ENCODE measurements at regions not wholly inside any gene's neighbourhood (a gene's known extent, or its start where the extent isn't known, plus 50 kb on each side); places are given as distances from the start of the nearest gene placed in this dataset.
A peak's percentile ranks its signal among the peaks of the same experiment; 100 is the strongest.

GRCh38 chr5:125868036-125868435, 555.2 kb upstream of the GRAMD2B start:
- no peak for TF ChIP-seq FOXM1 (IDR thresholded peaks at IDR 0.05; ENCODE audit: borderline replicate concordance, low read depth)
- no peak for TF ChIP-seq CREB1 (IDR thresholded peaks at IDR 0.05; ENCODE audit: low read depth)
- TF ChIP-seq NFIC (IDR thresholded peaks at IDR 0.05): no peak
- no peak for TF ChIP-seq TEAD4 (IDR thresholded peaks at IDR 0.05)
- TF ChIP-seq RAD21 (IDR thresholded peaks at IDR 0.05; ENCODE audit: low read depth): no peak
- TF ChIP-seq, protein P1, sequence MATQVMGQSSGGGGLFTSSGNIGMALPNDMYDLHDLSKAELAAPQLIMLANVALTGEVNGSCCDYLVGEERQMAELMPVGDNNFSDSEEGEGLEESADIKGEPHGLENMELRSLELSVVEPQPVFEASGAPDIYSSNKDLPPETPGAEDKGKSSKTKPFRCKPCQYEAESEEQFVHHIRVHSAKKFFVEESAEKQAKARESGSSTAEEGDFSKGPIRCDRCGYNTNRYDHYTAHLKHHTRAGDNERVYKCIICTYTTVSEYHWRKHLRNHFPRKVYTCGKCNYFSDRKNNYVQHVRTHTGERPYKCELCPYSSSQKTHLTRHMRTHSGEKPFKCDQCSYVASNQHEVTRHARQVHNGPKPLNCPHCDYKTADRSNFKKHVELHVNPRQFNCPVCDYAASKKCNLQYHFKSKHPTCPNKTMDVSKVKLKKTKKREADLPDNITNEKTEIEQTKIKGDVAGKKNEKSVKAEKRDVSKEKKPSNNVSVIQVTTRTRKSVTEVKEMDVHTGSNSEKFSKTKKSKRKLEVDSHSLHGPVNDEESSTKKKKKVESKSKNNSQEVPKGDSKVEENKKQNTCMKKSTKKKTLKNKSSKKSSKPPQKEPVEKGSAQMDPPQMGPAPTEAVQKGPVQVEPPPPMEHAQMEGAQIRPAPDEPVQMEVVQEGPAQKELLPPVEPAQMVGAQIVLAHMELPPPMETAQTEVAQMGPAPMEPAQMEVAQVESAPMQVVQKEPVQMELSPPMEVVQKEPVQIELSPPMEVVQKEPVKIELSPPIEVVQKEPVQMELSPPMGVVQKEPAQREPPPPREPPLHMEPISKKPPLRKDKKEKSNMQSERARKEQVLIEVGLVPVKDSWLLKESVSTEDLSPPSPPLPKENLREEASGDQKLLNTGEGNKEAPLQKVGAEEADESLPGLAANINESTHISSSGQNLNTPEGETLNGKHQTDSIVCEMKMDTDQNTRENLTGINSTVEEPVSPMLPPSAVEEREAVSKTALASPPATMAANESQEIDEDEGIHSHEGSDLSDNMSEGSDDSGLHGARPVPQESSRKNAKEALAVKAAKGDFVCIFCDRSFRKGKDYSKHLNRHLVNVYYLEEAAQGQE (IDR thresholded peaks at IDR 0.05; ENCODE audit: low read depth): no peak
- TF ChIP-seq, protein P2, sequence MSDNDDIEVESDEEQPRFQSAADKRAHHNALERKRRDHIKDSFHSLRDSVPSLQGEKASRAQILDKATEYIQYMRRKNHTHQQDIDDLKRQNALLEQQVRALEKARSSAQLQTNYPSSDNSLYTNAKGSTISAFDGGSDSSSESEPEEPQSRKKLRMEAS (IDR thresholded peaks at IDR 0.05): no peak
- no peak for TF ChIP-seq TCF12 (IDR thresholded peaks at IDR 0.05; ENCODE audit: low read depth)
- TF ChIP-seq EP300 (IDR thresholded peaks at IDR 0.05; ENCODE audit: borderline replicate concordance): no peak
- no peak for TF ChIP-seq CEBPB (IDR thresholded peaks at IDR 0.05)
- no peak for TF ChIP-seq EGR1 (IDR thresholded peaks at IDR 0.05)
- TF ChIP-seq YY1 (IDR thresholded peaks at IDR 0.05; ENCODE audit: low read depth): no peak
- no peak for TF ChIP-seq ZBTB7A (IDR thresholded peaks at IDR 0.05; ENCODE audit: low read depth)
- TF ChIP-seq, protein P3, sequence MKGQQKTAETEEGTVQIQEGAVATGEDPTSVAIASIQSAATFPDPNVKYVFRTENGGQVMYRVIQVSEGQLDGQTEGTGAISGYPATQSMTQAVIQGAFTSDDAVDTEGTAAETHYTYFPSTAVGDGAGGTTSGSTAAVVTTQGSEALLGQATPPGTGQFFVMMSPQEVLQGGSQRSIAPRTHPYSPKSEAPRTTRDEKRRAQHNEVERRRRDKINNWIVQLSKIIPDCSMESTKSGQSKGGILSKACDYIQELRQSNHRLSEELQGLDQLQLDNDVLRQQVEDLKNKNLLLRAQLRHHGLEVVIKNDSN (IDR thresholded peaks at IDR 0.05): no peak
- no peak for TF ChIP-seq TAF1 (IDR thresholded peaks at IDR 0.05; ENCODE audit: low read depth)

DNA sequence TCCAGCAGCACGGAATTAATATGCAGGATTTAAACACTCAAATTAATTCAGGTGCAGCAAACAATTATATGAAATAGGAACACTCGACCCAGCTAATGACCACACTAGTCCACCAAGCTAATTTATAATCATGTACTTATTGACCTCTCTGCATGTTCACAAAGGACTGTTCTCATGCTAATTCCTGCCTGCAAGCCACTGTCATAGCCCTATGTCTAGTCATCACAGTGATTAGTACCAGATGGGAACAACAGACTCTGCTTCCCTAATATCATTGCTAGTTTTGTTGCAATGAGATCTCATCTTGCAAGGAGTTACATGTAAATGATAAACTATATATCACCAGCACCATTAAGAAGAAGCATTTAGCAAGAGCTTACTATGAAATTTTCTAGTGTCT, 553.0 kb upstream of the GRAMD2B start:
- TF ChIP-seq, protein P1 (IDR thresholded peaks at IDR 0.05; ENCODE audit: low read depth): no peak
- TF ChIP-seq, protein P2 (IDR thresholded peaks at IDR 0.05): no peak
- no peak for TF ChIP-seq TAF1 (IDR thresholded peaks at IDR 0.05; ENCODE audit: low read depth)
- TF ChIP-seq, protein P3 (IDR thresholded peaks at IDR 0.05): no peak
- TF ChIP-seq NFIC (IDR thresholded peaks at IDR 0.05): no peak
- TF ChIP-seq CEBPB (IDR thresholded peaks at IDR 0.05): no peak
- TF ChIP-seq TCF12 (IDR thresholded peaks at IDR 0.05; ENCODE audit: low read depth): no peak
- TF ChIP-seq CREB1 (IDR thresholded peaks at IDR 0.05; ENCODE audit: low read depth): no peak
- TF ChIP-seq EP300 (IDR thresholded peaks at IDR 0.05; ENCODE audit: borderline replicate concordance): no peak
- TF ChIP-seq TEAD4 (IDR thresholded peaks at IDR 0.05): no peak

- TF ChIP-seq FOXM1 (IDR thresholded peaks at IDR 0.05; ENCODE audit: borderline replicate concordance, low read depth) (no peak), NFIC (IDR thresholded peaks at IDR 0.05) (no peak), TEAD4 (IDR thresholded peaks at IDR 0.05) (no peak), TCF12 (IDR thresholded peaks at IDR 0.05; ENCODE audit: low read depth) (no peak), EP300 (IDR thresholded peaks at IDR 0.05; ENCODE audit: borderline replicate concordance) (no peak), TAF1 (IDR thresholded peaks at IDR 0.05; ENCODE audit: low read depth) (no peak), ZBTB7A (IDR thresholded peaks at IDR 0.05; ENCODE audit: low read depth) (no peak), CEBPB (IDR thresholded peaks at IDR 0.05) (no peak), CREB1 (IDR thresholded peaks at IDR 0.05; ENCODE audit: low read depth) (no peak), YY1 (IDR thresholded peaks at IDR 0.05; ENCODE audit: low read depth) (no peak), RAD21 (IDR thresholded peaks at IDR 0.05; ENCODE audit: low read depth) (no peak)
- TF ChIP-seq, protein P1 (IDR thresholded peaks at IDR 0.05; ENCODE audit: low read depth): no peak
Measured at GRCh38 chr5:125874057-125874456, 549.2 kb upstream of the GRAMD2B start.

DNA sequence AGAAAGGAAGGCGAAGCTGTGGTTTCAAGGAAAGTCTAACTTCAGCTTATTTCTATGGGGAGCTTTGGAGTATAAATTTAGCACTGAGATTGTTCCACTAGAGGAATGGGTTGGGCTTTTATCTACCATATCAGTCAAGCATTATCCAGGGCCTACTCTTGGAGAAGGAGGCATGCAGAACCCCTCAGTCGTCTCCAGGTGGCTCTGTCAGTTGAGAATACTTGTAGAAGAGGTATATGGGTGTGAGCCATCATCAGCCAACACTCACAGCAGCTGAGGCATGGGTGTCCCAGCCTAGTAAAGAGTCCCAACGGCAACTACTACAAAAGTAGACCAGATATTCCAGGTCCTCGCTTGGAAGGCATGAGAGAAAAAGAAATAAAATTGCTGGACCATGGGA, 548.5 kb upstream of the GRAMD2B start:
- TF ChIP-seq, protein P1 (IDR thresholded peaks at IDR 0.05; ENCODE audit: low read depth): no peak
- TF ChIP-seq RAD21 (IDR thresholded peaks at IDR 0.05; ENCODE audit: low read depth): peak; percentile 26
